K562 (cell line): ENCODE measurements at regions not wholly inside any gene's neighbourhood (a gene's known extent, or its start where the extent isn't known, plus 50 kb on each side); places are given as distances from the start of the nearest gene placed in this dataset.

Experiments
- ATAC-seq: fragments of 200-7000 bp; cut with Tn5 transposase; 3 replicates; pipeline ENCODE4 v1.9.1; 2020; ENCODE audit warnings: moderate library complexity
- BruUV-seq: library from RNA; stranded (reverse); fragments of 400-500 nt; replicated peaks from 2 replicates; lab custom pipeline; 2021; lab: Mats Ljungman, UMichigan
- CTCF ChIA-PET: fragments of 300-600 bp; formaldehyde crosslinking; extraction: SDS; loops from one replicate; lab custom pipeline; 2021; ENCODE audit warnings: low intra/inter-chr PET ratio; lab: Yijun Ruan, JAX
- POLR2A ChIA-PET: fragments of 300-600, 350-650 bp; sonication (Branson Sonifier 250); formaldehyde crosslinking; extraction: SDS; loops from one replicate; lab custom pipeline; 2021; ENCODE audit warnings: antibody characterized with exemption, inconsistent platforms; lab: Yijun Ruan, JAX
- DNase-seq, 4 experiments: peaks; one replicate each; pipeline versions ENCODE4 v3.0.0 to v3.0.0-alpha.2; 2011 to 2018; ENCODE audit warnings: low spot score in 3 of 4, mixed read lengths in 3 of 4; ENCODE audit errors: extremely low read depth in 1 of 4
- FAIRE-seq: peaks from 2 replicates; lab custom pipeline; 2011; peaks lifted over from hg19 to GRCh38; lab: Jason Lieb, UNC
- H2AFZ ChIP-seq: 2 replicates; pipeline ENCODE4 v1.6.0; 2011; ENCODE audit warnings: low read depth, low read length, control low read depth, inconsistent platforms
- H3K27ac ChIP-seq: fragments of 200-600 bp; 3 replicates; pipeline ENCODE4 v1.8.0; 2011; ENCODE audit warnings: low read depth, mild to moderate bottlenecking, control low read depth, inconsistent platforms, low read length, moderate library complexity, mixed read lengths; ENCODE audit errors: extremely low read depth
- H3K27me3 ChIP-seq, 2 experiments: fragments of 300-600 bp in 1 of 2; 2 replicates in 1 of 2; 3 replicates in 1 of 2; pipeline versions ENCODE4 v1.6.0 to v1.8.0; 2011; ENCODE audit warnings: inconsistent platforms in 2 of 2, low read length in 2 of 2, mild to moderate bottlenecking in 1 of 2, mixed read lengths in 1 of 2, moderate library complexity in 1 of 2; ENCODE audit not compliant: control insufficient read depth in 2 of 2, insufficient read depth in 2 of 2
- H3K36me3 ChIP-seq: fragments of 300-600 bp; 3 replicates; pipeline ENCODE4 v1.8.0; 2011; ENCODE audit warnings: mild to moderate bottlenecking, low read length, inconsistent platforms; ENCODE audit not compliant: control insufficient read depth, insufficient read depth
- H3K4me1 ChIP-seq, 2 experiments: fragments of 200-600 bp in 1 of 2; replicated peaks in 1 of 2; 2 replicates in 1 of 2; 3 replicates in 1 of 2; pipeline versions ENCODE4 v1.5.1 to v1.8.0; 2011; ENCODE audit warnings: inconsistent platforms in 2 of 2, low read length in 2 of 2, mild to moderate bottlenecking in 1 of 2, mixed read lengths in 1 of 2, moderate library complexity in 1 of 2; ENCODE audit not compliant: control insufficient read depth in 2 of 2, insufficient read depth in 2 of 2
- H3K4me2 ChIP-seq: 2 replicates; pipeline ENCODE4 v1.6.1; 2011; ENCODE audit warnings: low read length, control low read depth, inconsistent platforms, mixed read lengths; ENCODE audit not compliant: insufficient read depth
- H3K4me3 ChIP-seq: fragments of 200-600 bp; sonication (generic), shearing (Covaris generic); 2 replicates; pipeline ENCODE4 v1.5.1; 2016; ENCODE audit warnings: control low read depth, inconsistent platforms
- H3K79me2 ChIP-seq: fragments of 200-600 bp; 3 replicates; pipeline ENCODE4 v1.8.0; 2011; ENCODE audit warnings: low read length, inconsistent platforms; ENCODE audit not compliant: control insufficient read depth, insufficient read depth
- H3K9ac ChIP-seq, 2 experiments: 2 replicates each; pipeline versions ENCODE4 v1.6.0 to v1.6.1; 2011; ENCODE audit warnings: low read depth in 2 of 2, low read length in 2 of 2, control low read depth in 1 of 2, inconsistent platforms in 1 of 2, mild to moderate bottlenecking in 1 of 2, mixed read lengths in 1 of 2; ENCODE audit not compliant: insufficient read depth in 1 of 2
- H3K9me1 ChIP-seq: one replicate; pipeline ENCODE4 v1.6.0; 2011; ENCODE audit warnings: inconsistent platforms, mild to moderate bottlenecking, low read length, moderate library complexity; ENCODE audit not compliant: control insufficient read depth, insufficient read depth
- H3K9me3 ChIP-seq: replicated peaks from 2 replicates; pipeline ENCODE4 v1.5.1; 2011; ENCODE audit warnings: low read depth, low read length, inconsistent platforms; ENCODE audit not compliant: control insufficient read depth, insufficient read depth
- H4K20me1 ChIP-seq: replicated peaks from 2 replicates; pipeline ENCODE4 v1.6.1; 2011; ENCODE audit warnings: low read length, inconsistent platforms, mixed read lengths; ENCODE audit not compliant: control insufficient read depth, insufficient read depth
- EGR1 ChIP-seq: fragments of 450-650 bp; conservative IDR thresholded peaks from 2 replicates; pipeline ENCODE4 v1.6.1; 2017; ENCODE audit warnings: mild to moderate bottlenecking
- HMG20A ChIP-seq: fragments of 450-650 bp; formaldehyde crosslinking; conservative IDR thresholded peaks from 2 replicates; pipeline ENCODE4 v1.4.0; 2020; ENCODE audit warnings: mild to moderate bottlenecking, mixed read lengths
- NCOR1 ChIP-seq: fragments of 450-650 bp; IDR thresholded peaks from 2 replicates; pipeline ENCODE4 v1.6.1; 2016; ENCODE audit warnings: mild to moderate bottlenecking, moderate library complexity
- NR2C1 ChIP-seq, 2 experiments: fragments of 450-650 bp; IDR thresholded peaks; 2 replicates each; pipeline ENCODE4 v1.6.1; 2017; ENCODE audit warnings: mild to moderate bottlenecking in 2 of 2, antibody characterized with exemption in 1 of 2, inconsistent platforms in 1 of 2, missing compliant biosample characterization in 1 of 2, missing genetic modification characterization in 1 of 2
- POLR2B ChIP-seq: fragments of 450-650 bp; IDR thresholded peaks from 2 replicates; pipeline ENCODE4 v1.6.1; 2018; ENCODE audit warnings: low read depth; ENCODE audit not compliant: partially characterized antibody
- POLR3A ChIP-seq: IDR thresholded peaks from 2 replicates; pipeline ENCODE4 v1.6.1; 2011; ENCODE audit warnings: borderline replicate concordance, mild to moderate bottlenecking, moderate library complexity; ENCODE audit not compliant: insufficient read length, insufficient read depth; ENCODE audit errors: extremely low read depth
- RBM22 ChIP-seq: fragments of 200-400 bp; formaldehyde crosslinking; IDR thresholded peaks from 2 replicates; pipeline ENCODE4 v1.6.1; 2018; ENCODE audit warnings: low read length, low read depth; ENCODE audit not compliant: poor library complexity, severe bottlenecking
- RHOXF2B ChIP-seq: fragments of 250-450 bp; sonication (Bioruptor Pico); conservative IDR thresholded peaks from 2 replicates; pipeline ENCODE4 v1.5.1; 2021
- TBP ChIP-seq: optimal IDR thresholded peaks from 2 replicates; pipeline ENCODE3; 2011; ENCODE audit warnings: low read depth, low read length, improper control_type of control experiment
- TRIM28 ChIP-seq: fragments of 450-650 bp; IDR thresholded peaks from 2 replicates; pipeline ENCODE4 v1.6.1; 2017
- ZBTB17 ChIP-seq: fragments of 450-650 bp; formaldehyde crosslinking; IDR thresholded peaks from 2 replicates; pipeline ENCODE4 v1.4.0; 2020; ENCODE audit warnings: mild to moderate bottlenecking
- ZKSCAN3 ChIP-seq: fragments of 250-450 bp; sonication (Bioruptor Pico); IDR thresholded peaks from 2 replicates; pipeline ENCODE4 v1.4.0; 2020
- ZNF232 ChIP-seq: sonication (generic); formaldehyde crosslinking; IDR thresholded peaks from 2 replicates; pipeline ENCODE4 v1.8.0; 2022; ENCODE audit warnings: mild to moderate bottlenecking, missing genetic modification reagents
- ZNF263 ChIP-seq: sonication (generic); formaldehyde crosslinking; IDR thresholded peaks from 2 replicates; pipeline ENCODE4 v1.8.0; 2022; ENCODE audit warnings: mild to moderate bottlenecking, missing genetic modification reagents, borderline replicate concordance
- ZNF79 ChIP-seq: fragments of 250-450 bp; sonication (Bioruptor Pico); IDR thresholded peaks from 2 replicates; pipeline ENCODE4 v1.4.0; 2020; ENCODE audit warnings: low read depth, mild to moderate bottlenecking, moderate library complexity
- WGBS: fragments of 100-300 bp; shearing (Covaris generic); methylation state at CpG from one replicate; pipeline ENCODE4 v1.1.6; 2016; ENCODE audit warnings: low coverage, mixed read lengths; ENCODE audit not compliant: insufficient coverage; ENCODE audit errors: missing lambda C conversion rate; 5-methylcytosine and 5-hydroxymethylcytosine counted together
- in situ Hi-C: fragments of 300-500 bp; cut with MboI; formaldehyde crosslinking; loops from 4 replicates; pipeline ENCODE4 v1.15.0; 2018; ENCODE audit warnings: inconsistent platforms, mixed read lengths
- intact Hi-C: fragments of 100-400 bp; cut with micrococcal nuclease; formaldehyde crosslinking; loops from 2 replicates; pipeline ENCODE4 v1.14.2; 2022
- TF ChIP-seq, protein P1 (sequence below): fragments of 450-650 bp; formaldehyde crosslinking; IDR thresholded peaks from 2 replicates; pipeline ENCODE4 v1.4.0; 2022; ENCODE audit warnings: mild to moderate bottlenecking, moderate library complexity
- TF ChIP-seq, protein P2 (sequence below): fragments of 250-450 bp; sonication (Bioruptor Pico); IDR thresholded peaks from 2 replicates; pipeline ENCODE4 v1.4.0; 2020; ENCODE audit warnings: mild to moderate bottlenecking
- TF ChIP-seq, protein P3 (sequence below), 2 experiments: fragments of 450-650 bp; conservative IDR thresholded peaks; 2 replicates each; pipeline ENCODE4 v1.6.1; 2017; ENCODE audit warnings: mild to moderate bottlenecking in 2 of 2, moderate library complexity in 2 of 2
- TF ChIP-seq, protein P4 (sequence below): fragments of 450-650 bp; IDR thresholded peaks from 2 replicates; pipeline ENCODE4 v1.6.1; 2016; ENCODE audit warnings: antibody characterized with exemption

GRCh38 chr9:12612211-12612770, 80.9 kb upstream of the TYRP1 start:
- no peak for ATAC-seq
- no peaks in the 10 kb centered on the region for H3K4me1 ChIP-seq
- H3K9ac ChIP-seq: no peak overlapping the region
- intact Hi-C loops: no loop called here
- TF ChIP-seq ZBTB17 (no peak), EGR1 (no peak), TBP (no peak), TRIM28 (no peak), ZNF232 (CRISPR knock-in tag) (no peak), ZNF79 (CRISPR knock-in tag) (no peak), NR2C1 (IDR thresholded peaks at IDR 0.05) (no peak), NR2C1 (tag; IDR thresholded peaks at IDR 0.05) (no peak), RBM22 (no peak), ZKSCAN3 (no peak), POLR2B (no peak), RHOXF2B (no peak), HMG20A (no peak), POLR3A (no peak), ZNF263 (CRISPR knock-in tag) (no peak), NCOR1 (no peak)
- TF ChIP-seq, protein P1, sequence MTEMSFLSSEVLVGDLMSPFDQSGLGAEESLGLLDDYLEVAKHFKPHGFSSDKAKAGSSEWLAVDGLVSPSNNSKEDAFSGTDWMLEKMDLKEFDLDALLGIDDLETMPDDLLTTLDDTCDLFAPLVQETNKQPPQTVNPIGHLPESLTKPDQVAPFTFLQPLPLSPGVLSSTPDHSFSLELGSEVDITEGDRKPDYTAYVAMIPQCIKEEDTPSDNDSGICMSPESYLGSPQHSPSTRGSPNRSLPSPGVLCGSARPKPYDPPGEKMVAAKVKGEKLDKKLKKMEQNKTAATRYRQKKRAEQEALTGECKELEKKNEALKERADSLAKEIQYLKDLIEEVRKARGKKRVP: no peak
- TF ChIP-seq, protein P2, sequence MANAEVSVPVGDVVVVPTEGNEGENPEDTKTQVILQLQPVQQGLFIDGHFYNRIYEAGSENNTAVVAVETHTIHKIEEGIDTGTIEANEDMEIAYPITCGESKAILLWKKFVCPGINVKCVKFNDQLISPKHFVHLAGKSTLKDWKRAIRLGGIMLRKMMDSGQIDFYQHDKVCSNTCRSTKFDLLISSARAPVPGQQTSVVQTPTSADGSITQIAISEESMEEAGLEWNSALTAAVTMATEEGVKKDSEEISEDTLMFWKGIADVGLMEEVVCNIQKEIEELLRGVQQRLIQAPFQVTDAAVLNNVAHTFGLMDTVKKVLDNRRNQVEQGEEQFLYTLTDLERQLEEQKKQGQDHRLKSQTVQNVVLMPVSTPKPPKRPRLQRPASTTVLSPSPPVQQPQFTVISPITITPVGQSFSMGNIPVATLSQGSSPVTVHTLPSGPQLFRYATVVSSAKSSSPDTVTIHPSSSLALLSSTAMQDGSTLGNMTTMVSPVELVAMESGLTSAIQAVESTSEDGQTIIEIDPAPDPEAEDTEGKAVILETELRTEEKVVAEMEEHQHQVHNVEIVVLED (CRISPR knock-in tag): no peak
- TF ChIP-seq, protein P3, sequence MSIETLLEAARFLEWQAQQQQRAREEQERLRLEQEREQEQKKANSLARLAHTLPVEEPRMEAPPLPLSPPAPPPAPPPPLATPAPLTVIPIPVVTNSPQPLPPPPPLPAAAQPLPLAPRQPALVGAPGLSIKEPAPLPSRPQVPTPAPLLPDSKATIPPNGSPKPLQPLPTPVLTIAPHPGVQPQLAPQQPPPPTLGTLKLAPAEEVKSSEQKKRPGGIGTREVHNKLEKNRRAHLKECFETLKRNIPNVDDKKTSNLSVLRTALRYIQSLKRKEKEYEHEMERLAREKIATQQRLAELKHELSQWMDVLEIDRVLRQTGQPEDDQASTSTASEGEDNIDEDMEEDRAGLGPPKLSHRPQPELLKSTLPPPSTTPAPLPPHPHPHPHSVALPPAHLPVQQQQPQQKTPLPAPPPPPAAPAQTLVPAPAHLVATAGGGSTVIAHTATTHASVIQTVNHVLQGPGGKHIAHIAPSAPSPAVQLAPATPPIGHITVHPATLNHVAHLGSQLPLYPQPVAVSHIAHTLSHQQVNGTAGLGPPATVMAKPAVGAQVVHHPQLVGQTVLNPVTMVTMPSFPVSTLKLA (conservative IDR thresholded peaks at IDR 0.05): no peak
- TF ChIP-seq, protein P4, sequence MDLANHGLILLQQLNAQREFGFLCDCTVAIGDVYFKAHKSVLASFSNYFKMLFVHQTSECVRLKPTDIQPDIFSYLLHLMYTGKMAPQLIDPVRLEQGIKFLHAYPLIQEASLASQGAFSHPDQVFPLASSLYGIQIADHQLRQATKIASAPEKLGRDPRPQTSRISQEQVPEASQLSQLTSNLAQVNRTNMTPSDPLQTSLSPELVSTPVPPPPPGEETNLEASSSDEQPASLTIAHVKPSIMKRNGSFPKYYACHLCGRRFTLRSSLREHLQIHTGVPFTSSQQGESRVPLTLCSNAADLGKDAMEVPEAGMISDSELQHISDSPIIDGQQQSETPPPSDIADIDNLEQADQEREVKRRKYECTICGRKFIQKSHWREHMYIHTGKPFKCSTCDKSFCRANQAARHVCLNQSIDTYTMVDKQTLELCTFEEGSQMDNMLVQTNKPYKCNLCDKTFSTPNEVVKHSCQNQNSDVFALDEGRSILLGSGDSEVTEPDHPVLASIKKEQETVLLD: no peak
- TF ChIP-seq, all 486 proteins: peak for 0
- no peak for DNase-seq
- no peaks in the 10 kb centered on the region for H3K27me3 ChIP-seq
- BruUV-seq: no TSS peak
- H3K4me2 ChIP-seq: no peak overlapping the region
- H3K27ac ChIP-seq: no peak overlapping the region
- H3K36me3 ChIP-seq: no peaks in the 10 kb centered on the region
- POLR2A ChIA-PET: no interaction called here
- no peaks in the 10 kb centered on the region for H3K9me1 ChIP-seq
- no peaks in the 10 kb centered on the region for H4K20me1 ChIP-seq
- H2AFZ ChIP-seq: no peak overlapping the region
- no peak for FAIRE-seq
- 0% methylated on average over 4 of the region's 4 CpGs for WGBS
- in situ Hi-C loops: no loop called here
- H3K9me3 ChIP-seq: no peaks in the 10 kb centered on the region
- no peaks in the 10 kb centered on the region for H3K79me2 ChIP-seq
- no peak overlapping the region for H3K4me3 ChIP-seq
- CTCF ChIA-PET: no interaction called here
